Activated CD4-positive, alpha-beta T cell treated with anti-CD3 and anti-CD28 coated beads for 24 hours (primary cell): ENCODE measurements at regions not wholly inside any gene's neighbourhood (a gene's known extent, or its start where the extent isn't known, plus 50 kb on each side); places are given as distances from the start of the nearest gene placed in this dataset.

ENCODE experiments used
- DNase-seq, 2 donors: peaks; one replicate each; pipeline ENCODE4 v3.0.0-alpha.2; 2020; ENCODE audit warnings: low read depth in 2 of 2

DNA sequence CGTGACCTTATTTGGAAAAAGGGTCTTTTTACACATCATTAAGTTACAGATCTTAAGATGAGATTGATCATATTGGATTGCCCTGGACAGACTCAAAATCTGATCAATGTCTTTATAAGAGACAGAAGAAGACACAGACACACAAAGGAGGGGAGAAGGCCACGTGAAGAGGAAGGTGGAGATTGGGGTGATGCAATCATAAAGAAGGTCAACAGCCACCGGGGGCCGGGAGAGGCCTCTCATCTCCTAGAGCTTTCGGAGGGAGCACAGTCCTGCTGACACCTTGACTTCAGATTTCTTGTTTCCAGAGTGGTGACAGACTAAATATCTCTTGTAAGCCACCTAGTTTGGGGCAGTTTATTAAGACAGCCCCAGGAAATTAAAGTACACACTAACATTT lies 204.6 kb upstream of the CSF3R start:
- no peak for DNase-seq

DNA sequence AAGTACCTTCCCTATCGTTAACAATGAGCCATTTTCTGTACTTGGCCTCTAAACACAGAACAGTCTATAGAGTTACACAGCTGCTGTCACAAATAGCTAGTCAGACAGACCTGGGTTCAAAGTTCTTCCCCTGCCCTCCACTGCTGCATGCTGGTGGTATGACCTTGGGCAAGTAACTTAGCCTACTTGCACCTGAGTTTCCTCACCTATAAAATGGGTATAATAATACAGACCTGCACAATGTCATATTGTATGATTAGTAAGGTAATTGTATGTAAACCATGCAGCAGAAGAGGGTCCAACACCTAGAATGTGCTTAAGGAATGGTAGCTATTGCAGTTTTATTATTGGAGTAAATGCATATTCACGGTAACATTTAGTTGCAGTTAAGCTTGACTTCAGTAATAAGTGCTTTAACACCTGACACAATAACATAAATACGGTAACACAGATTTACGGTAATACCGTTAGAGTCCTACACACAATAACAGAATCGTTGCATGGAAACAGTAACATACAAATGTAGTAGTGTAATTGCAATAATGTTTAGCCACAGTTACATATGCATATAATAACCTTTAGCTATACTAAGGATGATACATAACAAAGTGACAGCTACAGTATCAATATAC lies 193.3 kb upstream of the CSF3R start:
- DNase-seq = no peak

DNA sequence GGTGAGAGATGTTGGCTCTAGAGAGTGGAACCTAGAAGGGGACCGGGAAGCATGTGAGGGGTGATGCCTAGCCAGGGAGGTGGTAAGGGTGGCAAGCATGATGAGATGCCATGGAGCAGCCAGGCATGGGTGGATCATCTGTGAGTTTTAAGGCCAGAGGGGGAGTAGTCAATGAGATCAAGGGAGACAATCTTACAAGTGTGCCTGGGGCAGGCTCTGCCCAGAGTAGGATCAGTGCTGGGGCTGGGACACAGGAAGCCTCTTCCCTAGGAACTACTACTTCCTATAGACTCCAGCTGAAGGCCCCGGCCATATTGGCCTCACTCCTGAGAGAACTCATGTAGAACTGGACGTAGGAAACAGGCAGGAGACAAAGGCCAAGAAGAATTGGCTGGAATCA lies 192.4 kb upstream of the CSF3R start:
- DNase-seq = no peak

DNA sequence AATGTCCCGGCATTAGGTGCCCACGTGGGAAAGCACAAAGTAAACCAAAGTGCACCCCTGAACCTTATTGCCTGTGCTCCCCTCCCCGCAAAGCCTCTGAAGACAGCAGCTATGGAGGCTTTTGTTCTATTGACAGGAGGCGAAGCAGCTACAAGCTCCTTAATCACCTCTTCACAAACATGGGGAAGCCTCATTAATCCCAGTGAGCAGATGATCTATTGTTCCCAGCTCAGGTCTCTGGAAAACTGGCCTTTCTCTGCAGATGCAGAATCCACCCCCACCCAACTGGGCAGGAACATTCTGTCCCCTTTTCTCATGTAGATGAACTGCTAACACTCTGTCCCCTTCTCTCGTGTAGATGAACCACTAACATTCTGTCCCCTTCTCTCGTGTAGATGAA lies 190.5 kb upstream of the CSF3R start:
- DNase-seq = no peak

DNA sequence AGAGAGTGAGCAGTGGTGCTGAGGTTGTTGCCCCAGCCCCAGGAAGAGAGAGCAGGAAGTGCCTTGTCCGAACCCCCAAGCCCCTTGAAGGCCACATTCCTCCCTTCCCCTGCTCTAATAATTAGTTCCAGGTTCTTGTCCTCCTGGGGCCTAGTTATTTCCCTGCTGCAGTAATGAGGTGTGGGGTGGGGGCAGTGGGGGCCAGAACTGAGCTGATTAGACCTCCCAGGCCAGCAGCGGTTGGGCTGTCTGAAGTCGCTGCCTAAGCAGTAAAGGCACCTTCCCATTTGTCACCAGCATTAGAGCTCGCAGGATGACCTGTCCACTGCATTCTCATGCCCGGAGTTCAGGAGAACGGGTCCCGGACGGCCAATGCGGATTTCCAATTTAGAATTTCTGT lies 186.5 kb upstream of the CSF3R start:
- DNase-seq = no peak

DNA sequence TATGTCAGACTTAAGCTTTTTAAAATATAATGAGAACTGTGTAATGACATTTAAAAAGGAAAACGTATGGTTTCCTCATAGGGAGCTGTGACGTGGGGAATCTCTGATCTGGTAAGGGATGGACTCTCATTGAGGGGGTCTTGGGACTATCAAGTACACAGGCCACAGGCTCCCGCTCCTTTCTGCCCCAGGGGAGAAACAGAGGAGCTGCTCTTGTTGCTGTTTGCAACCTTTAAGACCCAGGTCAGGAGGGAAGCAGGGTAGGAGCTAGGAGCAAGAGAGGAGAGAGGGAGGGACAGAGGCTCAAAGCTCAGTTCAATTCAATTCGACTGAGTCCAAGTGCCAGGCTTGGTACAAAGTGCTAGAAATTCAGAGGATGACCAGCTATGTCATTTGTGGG lies 185.1 kb upstream of the CSF3R start:
- no peak for DNase-seq

DNA sequence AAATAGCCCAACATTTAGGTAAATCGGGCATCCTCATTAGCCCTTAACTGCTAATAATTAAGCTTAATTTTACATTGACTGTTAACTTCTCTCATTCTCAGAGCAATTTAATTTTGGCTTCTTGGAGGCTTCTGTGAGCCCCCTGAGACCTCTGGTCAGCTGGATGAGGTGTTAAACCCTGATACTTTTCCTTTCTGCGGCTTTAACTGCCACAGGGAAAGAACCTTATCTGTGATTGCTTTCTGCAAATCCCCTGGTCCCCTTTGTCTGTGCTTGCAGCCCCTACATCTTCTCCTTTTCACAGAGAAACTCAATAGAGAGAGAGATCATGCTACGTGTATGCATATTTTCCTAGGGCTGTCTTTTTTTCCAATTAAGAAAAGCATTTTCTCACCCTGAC lies 184.5 kb upstream of the CSF3R start:
- no peak for DNase-seq

DNA sequence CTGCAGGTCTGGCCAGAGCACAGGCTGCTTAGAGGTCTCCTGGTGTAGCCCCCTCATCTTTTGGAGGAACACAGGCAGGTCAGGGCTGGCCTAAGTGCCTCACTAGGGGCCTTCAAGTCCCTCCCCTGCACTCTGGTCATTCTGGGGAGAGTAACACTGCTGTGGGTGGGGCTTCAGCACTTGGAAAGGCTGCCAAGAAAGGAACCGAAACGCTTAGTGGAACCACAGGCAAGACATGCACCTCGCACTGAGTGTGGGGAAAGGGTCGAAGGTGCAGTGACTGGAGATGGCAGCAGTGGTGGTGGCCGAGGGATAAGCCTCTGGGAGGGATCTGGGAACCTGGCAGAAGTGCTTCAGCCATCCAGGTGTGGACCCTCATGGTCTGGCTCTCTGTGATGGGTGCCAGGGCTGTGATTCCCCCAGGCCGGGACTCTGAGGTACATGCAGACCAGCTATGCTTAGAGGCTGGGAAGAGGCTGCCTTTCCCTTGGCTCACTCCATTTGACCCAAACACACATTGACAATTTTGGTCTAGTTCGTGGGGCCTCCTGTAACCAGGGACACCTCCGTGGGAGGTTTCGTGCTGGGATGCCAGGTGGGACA lies 182.9 kb upstream of the CSF3R start:
- no peak for DNase-seq

DNA sequence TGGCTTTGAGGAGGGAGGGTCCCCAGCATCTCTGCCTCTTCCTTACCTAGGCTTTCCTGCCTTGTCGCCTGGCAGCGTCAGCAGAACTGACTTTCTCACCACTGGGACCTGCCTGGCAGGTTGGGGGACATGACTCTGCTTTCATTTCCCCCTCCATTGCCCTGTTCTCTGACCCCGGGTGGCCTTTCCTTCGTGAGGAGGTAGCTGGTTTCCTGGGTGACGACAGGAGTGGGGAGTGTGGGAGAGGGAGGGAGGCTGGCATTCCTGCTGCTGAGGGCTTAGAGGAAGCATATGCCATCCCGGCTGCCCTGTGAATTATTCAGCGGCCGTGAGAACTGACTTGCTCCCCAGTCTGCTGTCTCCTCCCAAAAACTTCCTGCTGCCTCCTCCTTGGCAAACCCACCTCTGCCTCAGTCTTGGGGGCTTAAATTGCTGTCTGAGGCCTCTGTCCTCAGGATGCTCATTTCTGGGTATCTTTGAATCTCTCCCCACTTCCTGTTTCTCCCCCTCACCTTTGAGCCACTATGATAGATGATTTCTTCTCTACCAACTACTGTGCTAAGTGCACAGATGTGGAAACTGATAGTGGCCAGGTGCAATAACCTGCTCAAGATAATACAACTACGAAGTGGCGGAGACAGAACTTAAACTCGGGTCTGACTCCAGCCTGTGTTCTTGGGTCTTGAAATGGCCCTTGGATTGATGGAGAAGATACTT lies 182.0 kb upstream of the CSF3R start:
- DNase-seq = no peak

DNA sequence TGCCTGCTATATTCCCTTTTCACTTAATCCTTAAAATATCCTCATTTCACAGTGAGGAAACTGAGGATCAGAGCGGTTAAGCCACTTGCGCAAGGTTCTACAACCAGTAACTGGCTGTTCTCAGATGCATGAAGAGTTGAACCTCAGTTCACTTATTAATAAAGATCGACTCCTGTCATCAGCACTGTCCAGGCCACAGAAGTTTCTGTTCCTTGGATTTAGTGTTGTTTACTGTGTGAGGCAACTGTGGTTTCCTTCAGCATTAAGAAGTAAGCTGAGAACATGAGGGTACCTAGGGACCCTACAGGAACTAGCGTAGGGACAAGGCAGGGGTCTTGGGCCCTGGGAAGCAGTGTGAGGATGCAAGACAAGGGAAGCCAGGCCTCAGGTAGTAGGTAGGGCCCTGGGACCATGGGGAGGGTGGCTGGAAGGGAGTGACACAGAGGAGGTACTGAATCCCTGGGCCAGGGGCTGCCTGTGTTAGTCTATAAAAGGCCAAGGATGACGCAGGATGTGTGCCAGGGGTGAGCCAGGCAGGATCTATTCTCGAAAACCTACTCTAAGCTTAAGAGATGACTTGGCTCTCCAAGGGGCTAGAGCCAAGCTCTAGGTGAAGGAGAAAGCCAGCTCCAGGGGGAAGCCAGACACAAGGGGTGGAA lies 181.2 kb upstream of the CSF3R start:
- DNase-seq = no peak

DNA sequence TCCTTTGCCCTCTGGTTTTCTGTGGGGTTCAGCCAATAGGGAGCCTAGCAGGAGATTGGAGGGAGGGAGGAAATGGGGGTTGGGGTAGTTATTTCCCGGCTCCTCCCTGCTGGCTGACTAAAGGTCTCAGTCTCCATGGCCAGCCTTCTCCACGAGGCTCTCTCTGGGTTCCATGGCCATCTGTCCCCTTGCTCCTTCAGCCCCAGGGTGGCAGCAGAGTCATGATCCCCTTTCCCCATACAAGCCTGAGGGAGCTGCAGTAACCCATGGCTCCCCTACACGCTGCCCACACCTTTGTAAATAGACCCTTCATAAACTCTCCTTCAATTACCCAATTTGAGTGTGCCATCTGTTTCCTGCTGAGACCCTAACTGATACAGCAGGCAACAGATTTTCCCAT lies 176.1 kb upstream of the CSF3R start:
- DNase-seq = no peak

DNA sequence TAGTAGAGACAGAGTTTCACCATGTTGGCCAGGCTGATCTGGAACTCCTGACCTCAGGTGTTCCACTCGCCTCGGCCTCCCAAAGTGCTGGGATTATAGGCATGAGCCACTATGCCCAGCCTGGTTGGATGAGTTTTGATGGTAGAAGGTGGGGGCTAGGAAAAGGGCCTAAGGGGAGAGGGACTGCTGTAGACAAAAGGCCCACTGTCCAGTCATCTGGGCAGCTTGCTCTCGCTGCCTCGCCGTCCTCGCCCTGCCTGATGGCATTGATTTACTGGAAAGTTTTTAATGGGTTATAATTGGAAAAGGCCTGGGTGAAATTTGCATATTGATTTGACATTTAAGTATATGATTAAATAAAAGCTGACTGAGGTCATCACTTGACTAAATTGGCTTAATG lies 175.1 kb upstream of the CSF3R start:
- DNase-seq = no peak

DNA sequence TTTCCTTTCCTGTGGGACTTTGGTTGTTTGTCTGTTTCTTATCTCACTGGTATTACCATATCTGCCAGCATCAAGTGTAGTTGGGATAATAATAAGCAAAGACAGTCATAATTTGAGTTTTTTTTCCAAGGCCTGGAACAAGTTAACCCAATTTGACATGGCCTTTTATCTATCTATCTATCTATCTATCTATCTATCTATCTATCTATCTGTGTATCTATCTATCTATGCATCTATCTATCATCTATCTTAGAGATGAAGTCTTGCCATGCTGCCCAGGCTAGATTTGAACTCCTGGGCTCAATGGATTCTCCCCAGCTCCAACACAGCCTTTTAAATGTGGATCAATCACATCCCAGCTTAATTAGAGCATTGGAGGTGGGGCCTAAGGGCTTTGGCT lies 174.1 kb upstream of the CSF3R start:
- DNase-seq = no peak

DNA sequence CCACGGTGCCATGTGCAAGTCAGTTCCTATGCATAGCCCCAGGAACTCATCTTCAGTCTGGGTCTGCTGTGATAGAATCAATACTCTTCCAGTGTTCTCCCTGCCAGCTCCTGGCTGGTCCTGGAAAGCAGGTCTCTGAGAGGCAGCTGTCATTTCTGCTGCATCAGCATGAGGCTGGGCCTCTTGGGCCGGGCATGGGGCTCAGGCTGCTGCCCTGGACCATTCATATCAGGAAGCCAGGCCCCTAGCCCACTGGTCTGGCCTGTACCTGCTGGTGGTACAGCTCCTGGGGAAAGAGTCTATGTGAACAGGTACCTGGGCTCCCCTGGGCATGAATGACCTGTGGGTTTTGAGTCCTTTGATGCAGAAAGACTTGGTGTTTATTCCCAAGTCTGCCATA lies 173.6 kb upstream of the CSF3R start:
- no peak for DNase-seq

DNA sequence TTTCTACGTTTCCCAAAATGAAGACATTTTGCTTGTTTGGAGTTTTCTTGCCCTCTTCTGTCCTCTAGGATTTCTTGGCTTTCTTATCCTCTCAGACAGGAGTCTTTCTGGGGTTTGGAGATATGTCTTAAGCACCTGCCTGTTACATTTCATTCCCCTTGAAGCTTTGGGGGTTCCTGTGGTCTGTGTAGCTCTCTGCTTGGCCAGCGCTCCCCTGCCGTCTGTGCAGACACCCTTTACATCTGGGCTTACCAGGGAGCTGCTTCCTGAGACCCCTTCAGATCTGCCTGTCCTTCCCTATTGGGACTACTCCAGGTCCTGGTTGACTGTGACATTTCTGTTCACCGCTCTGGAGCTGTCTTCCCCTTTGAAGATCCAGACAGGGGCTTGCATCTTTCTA lies 171.9 kb upstream of the CSF3R start:
- DNase-seq = no peak

DNA sequence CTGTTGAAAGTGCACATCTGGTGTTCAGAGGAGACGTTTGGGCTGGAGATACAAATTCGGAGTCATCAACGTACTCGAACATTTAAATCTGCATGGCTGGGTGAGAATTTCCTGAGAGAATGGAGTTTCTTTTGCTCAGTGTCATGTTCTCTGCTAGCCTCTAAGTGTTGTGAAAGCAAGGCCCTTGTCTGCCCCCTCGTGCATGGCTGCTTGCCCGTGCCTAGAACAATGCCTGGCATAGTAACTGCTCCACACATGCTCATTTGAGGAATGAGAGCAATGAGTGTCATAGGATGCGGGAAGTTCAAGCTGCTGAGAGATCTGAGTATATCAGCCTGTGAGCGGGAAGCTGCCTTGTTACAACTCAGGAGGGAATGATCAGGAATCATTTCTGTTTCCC lies 171.1 kb upstream of the CSF3R start:
- DNase-seq = no peak

DNA sequence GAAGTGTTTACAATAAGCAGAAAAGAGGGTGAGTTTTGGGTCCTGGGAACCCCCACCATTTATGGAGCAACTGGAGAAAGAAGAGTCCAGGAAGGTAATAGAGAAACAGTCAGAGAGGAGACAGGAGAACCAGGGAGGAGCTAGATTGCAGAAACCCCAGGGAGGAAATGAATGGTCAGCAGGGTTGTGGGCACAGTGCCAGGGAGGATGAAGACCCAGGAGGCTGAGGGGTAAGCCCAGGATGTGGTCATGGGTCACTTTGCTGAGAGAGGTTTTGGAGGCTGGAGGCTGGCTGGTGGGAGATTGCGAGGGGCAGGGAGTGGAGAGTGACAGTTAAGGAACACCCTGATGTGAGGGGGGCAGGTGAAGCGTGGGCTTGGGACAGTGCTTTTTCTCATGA lies 169.9 kb upstream of the CSF3R start:
- DNase-seq = no peak

DNA sequence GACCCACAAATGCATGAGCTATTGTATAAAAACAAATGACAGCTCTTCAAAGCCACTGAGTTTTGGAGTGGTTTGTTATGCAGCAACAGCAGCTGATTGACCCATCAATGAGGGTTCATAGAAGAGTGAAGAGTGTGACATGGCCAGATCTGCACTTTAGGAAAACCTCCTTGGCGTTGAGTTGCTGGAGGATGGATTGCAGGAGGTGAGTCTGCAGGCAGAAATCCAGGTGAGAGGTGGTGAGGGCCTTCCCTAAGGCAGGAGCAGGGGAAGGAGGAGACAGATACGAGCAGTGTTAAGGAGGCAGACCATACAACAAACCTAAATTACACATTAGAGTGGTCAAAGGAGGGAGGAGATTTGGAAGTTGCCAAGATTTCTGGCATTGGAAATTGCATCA lies 169.3 kb upstream of the CSF3R start:
- DNase-seq = no peak

DNA sequence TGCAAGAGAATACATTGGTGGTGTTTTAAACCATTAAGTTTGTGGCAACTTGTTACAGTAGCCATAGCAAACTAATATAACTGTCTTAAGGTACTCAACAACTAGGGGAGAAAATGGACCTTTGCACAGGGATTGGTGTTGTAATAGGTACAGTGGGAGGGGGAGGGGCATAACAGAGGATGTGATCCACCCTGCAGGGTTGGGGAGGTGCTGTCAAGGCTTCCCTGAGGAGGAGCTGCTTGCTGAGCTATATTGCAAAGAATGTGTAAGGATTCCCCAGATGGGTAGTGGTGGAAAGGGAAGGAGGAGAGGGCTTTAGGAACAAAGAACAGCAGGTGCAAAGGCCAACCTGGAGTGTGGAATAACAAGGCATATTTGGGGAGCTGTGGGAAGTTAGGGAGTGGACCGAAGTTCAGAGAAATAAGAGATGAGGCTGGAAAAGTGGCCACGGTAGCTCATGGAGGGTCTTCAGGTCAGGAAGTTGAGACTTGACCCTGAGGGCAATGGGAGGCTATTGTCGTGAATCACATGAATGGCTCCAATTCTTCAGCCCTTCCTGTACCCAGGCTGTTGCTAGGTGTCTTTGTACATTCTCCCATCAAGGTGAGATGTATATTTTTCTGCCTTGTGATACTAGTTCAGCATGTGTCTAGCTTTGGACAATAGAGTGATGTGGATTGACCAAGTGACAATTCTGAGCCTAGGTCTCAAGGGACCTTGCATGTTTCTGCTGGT lies 168.6 kb upstream of the CSF3R start:
- no peak for DNase-seq

DNA sequence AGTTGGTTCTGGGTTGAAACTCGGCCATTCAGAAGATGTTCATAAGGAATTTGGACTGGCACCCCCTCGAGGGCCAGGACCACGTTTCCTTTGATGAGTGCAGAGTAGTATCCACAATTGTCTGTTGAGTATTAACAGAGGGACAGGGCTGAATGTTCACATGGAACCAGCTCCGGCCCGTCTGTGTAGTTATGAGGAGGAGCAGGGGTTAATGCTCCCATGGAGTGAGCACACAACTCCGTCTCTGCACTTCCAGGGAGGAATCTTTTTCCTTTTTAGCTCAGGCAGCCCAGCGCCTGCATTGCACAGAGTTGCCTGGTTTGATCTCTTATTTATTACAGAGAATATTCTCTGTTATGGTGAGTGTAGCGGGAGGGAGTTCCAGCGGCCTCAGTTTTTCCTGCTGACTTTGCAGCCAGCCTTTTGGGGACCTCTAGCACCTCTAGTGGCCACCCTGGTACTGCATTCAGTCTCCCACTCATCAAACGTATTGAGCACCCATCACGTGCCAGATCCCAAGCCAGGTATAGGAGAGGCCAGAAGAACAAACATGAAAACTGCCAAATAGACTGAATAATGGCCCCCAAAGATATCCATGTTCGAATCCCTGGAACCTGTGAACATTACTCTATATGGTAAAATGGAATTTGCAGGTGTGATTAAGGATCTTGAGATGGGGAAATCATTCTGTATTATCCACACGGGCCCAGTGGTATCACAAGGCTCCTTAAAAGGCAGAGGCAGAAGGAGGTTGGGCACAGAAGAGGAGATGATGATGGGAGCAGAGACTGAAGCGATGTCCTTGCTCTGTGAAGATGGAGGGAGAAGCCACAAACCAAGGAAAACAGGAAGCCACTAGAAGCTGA lies 167.7 kb upstream of the CSF3R start:
- peak; percentile 47 to 68 for DNase-seq

DNA sequence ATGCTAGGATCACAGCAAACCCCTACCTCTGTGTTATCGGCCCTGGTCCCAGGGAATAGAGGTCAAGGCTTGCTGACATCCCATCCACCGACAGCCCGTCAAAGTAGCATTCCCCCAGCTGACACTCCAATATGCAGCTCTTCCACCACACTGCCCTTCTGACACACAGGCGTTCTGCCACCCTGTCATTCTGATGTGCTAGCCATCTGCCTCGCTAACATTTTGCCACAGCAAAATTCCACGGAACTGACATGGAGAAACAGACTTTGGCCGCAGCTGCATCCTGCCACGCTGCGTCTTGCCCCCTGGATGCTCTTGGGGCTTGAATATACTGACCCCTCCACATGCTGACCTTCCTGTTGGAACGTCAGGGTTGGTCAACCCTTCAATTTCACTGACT lies 163.2 kb upstream of the CSF3R start:
- DNase-seq = no peak
